Fibroblast of skin of right biceps (primary cell): ENCODE measurements at regions not wholly inside any gene's neighbourhood (a gene's known extent, or its start where the extent isn't known, plus 50 kb on each side); places are given as distances from the start of the nearest gene placed in this dataset.

Experiments
- DNase-seq: peaks from one replicate; pipeline ENCODE4 v3.0.0-alpha.2; 2013

- no peak for DNase-seq
Observed at GRCh38 chr10:2688958-2689357, 378.4 kb upstream of the PFKP start.

- no peak for DNase-seq
Observed at GRCh38 chr10:2686691-2687090, 380.7 kb upstream of the PFKP start.

- DNase-seq: no peak
Observed at GRCh38 chr10:2682491-2682890, 384.9 kb upstream of the PFKP start.

- DNase-seq: no peak
Observed at GRCh38 chr10:2681891-2682290, 385.5 kb upstream of the PFKP start.

- DNase-seq: no peak
Observed at GRCh38 chr10:2680821-2681220, 386.5 kb upstream of the PFKP start.

GRCh38 chr10:2679646-2680045 is 387.7 kb upstream of the PFKP start:
- no peak for DNase-seq

- no peak for DNase-seq
Observed at GRCh38 chr10:2676455-2676854, 390.9 kb upstream of the PFKP start.

- DNase-seq: no peak
Observed at GRCh38 chr10:2674451-2674850, 392.9 kb upstream of the PFKP start.

GRCh38 chr10:2670864-2671263 is 396.5 kb upstream of the PFKP start:
- DNase-seq: no peak

GRCh38 chr10:2665772-2666171 is 401.6 kb upstream of the PFKP start:
- DNase-seq: no peak

GRCh38 chr10:2660276-2660675 is 407.1 kb upstream of the PFKP start:
- no peak for DNase-seq

- no peak for DNase-seq
Observed at GRCh38 chr10:2659660-2660209, 407.6 kb upstream of the PFKP start.

GRCh38 chr10:2658780-2659179 is 408.6 kb upstream of the PFKP start:
- DNase-seq: no peak

- DNase-seq: no peak
Observed at GRCh38 chr10:2650328-2650727, 417.0 kb upstream of the PFKP start.

GRCh38 chr10:2641028-2641427 is 426.3 kb upstream of the PFKP start:
- no peak for DNase-seq

GRCh38 chr10:2633630-2634029 is 433.7 kb upstream of the PFKP start:
- DNase-seq: no peak

- DNase-seq: no peak
Observed at GRCh38 chr10:2631557-2632205, 435.7 kb upstream of the PFKP start.

- DNase-seq: no peak
Observed at GRCh38 chr10:2628705-2629104, 438.6 kb upstream of the PFKP start.

- DNase-seq: no peak
Observed at GRCh38 chr10:2627969-2628368, 439.4 kb upstream of the PFKP start.

- no peak for DNase-seq
Observed at GRCh38 chr10:2625094-2625493, 442.3 kb upstream of the PFKP start.

GRCh38 chr10:2623675-2624274 is 443.6 kb upstream of the PFKP start:
- no peak for DNase-seq

- no peak for DNase-seq
Observed at GRCh38 chr10:2620827-2621521, 446.4 kb upstream of the PFKP start.

- DNase-seq: no peak
Observed at GRCh38 chr10:2619916-2620315, 447.4 kb upstream of the PFKP start.

GRCh38 chr10:2619472-2619871 is 447.9 kb upstream of the PFKP start:
- DNase-seq: peak; percentile 14
